GM20000 (cell line): ENCODE measurements at regions not wholly inside any gene's neighbourhood (a gene's known extent, or its start where the extent isn't known, plus 50 kb on each side); places are given as distances from the start of the nearest gene placed in this dataset.

Source experiments
- DNase-seq: peaks from one replicate; pipeline ENCODE4 v3.0.0; 2012; ENCODE audit warnings: low spot score
- CTCF ChIP-seq: IDR thresholded peaks from 2 replicates; pipeline ENCODE4 v1.5.1; 2012; ENCODE audit warnings: mild to moderate bottlenecking, control low read depth; ENCODE audit errors: extremely low read depth, missing control alignments

DNA sequence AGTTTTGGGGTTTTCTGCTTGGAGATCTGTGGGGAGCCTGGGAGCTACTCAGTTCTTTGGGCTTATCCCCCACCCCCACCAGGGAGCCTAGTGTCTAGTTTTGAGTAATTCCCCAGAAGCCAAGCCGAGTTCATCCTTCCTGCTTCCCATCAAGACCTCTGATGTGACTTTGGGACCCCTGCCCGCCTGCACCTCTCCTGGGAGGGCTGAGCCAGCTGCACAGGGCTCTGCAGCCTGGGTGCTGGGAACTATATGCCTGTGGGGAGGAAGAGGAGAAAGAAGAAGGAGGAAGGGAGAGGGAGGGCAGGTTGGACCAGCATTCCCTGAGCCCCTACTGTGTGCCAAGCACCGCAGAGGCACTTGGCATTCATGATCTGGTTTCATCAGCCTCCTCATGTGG lies 178.9 kb downstream of the TMEM132E start:
- no peak for TF ChIP-seq CTCF
- DNase-seq: no peak

DNA sequence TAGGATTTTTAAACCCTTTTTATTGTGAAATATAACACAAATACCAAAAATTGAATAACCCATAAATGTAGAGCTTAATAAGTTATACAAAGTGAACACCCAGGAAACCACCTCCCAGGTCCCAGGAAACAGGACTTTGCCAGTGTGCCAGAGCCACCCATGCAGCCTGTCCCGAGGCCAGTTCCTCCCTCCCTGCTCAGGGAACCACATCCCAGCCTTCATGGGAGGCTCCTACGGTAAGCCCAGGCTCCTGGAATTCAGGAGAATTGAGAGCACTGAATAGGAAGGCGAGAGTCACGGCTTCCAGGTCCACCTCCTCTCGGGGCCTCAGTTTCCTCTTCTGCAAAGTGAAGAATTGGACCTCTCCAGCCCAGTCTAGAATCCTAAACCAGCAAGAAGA lies 178.2 kb downstream of the TMEM132E start:
- DNase-seq: no peak
- TF ChIP-seq CTCF: no peak

DNA sequence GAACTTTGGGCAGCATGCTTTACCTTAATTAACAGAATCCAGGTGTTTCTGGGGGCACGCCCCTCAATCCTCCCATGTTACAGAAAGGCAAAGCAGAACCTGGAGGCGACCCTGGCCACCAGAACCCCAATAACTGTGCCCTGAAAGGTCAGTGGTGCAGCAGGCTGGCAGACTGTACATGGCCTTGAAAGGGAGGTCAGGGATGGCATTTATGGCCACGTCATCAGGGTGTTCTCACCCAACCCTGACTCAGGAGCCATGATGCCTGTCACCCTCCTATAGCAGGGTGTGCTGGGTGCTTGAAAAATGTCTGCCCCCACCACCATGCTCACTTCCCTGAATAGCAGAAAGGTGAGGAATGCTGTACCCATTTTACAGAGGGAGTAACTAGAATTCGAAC lies 177.7 kb downstream of the TMEM132E start:
- no peak for TF ChIP-seq CTCF
- DNase-seq: no peak

DNA sequence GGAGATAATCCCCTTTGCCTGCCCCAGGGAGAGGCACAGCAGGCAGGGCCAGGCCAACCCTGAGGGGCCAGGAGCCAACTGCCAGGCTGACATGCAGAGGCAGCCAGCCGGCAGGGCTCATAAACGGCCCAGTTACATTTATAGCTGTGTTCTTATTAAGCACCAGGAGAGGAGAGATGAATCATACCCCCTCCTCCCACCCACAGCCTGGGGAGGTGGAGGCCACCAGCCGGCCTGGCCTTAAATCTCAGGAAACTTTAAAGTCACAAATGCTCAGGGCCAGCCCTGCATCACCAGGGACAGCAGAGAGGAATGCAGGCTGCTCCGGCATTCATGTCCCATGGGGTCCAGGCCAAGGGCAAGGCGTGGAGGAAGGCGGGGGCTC lies 177.2 kb downstream of the TMEM132E start:
- no peak for DNase-seq
- no peak for TF ChIP-seq CTCF

GRCh38 chr17:34755981-34756636 lies 176.7 kb downstream of the TMEM132E start:
- no peak for TF ChIP-seq CTCF
- DNase-seq: no peak

DNA sequence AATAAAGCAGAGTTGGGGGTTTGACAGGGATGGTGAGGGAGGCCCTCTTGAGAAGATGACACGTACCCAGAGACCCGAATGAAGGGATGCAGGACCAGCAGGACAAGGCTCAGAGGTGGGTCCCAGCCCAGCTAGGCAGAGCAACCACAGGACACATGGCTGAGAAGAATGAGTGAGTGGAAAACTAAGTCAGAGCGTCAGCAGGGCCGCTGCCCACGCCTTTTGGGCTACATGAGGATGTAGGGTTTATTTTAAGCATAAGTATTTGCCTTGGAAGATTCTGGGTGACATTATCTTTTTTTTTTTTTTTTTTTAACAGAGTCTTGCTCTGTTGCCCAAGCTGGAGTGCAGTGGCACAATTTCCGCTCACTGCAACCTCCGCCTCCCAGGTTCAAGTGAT lies 176.0 kb downstream of the TMEM132E start:
- no peak for TF ChIP-seq CTCF
- no peak for DNase-seq

GRCh38 chr17:34750004-34750403 lies 170.6 kb downstream of the TMEM132E start:
- no peak for TF ChIP-seq CTCF
- no peak for DNase-seq
